Stimulated activated CD4-positive, alpha-beta T cell treated with anti-CD3 and anti-CD28 coated beads, Interleukin-1b, Interleukin-23, amount 100 ng/mL, for 1 hour (primary cell): ENCODE measurements at regions not wholly inside any gene's neighbourhood (a gene's known extent, or its start where the extent isn't known, plus 50 kb on each side); places are given as distances from the start of the nearest gene placed in this dataset.
"Not testable (repeated sequence)": the region's sequence is repeated elsewhere in the genome, so short reads cannot be mapped to it uniquely, and the experiment has no call there.

ENCODE experiments used
- DNase-seq, 2 donors: peaks; one replicate each; pipeline ENCODE4 v3.0.0-alpha.2; 2020; ENCODE audit warnings: low read depth in 2 of 2

DNA sequence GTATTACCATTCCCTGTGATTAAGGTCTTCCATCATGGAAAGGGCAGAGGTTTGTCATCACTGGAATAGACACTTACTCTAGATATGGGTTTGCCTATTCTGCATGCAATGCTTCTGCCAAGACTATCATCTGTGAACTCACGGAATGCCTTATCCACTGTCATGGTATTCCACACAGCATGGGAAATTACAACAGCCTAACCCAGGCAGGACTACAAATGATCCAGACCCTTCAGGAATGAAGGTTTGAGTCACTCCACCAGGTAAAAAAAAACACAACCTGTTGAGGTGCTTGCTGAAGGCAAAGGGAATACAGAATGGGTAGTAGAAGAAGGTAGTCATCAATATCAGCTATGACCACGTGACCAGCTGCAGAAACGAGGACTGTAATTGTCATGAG lies 89.0 kb upstream of the RANBP6 start:
- not testable (repeated sequence) for DNase-seq

DNA sequence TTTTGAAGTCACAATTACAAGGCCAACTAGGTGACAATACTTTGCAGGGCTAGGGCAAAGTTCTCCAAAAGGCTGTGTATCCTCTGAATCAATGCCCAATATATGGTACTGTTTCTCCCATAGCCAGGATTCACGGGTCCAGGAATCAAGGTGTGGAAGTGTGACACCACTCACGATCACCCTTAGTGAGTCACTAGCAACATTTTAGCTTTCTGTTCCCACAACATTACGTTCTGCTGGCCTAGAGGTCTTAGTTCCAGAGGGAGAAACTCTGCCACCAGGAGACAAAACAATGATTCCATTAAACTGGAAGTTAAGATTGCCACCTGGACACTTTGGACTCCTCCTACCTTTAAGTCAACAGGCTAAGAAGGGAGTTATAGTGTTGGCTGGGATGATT lies 88.5 kb upstream of the RANBP6 start:
- not testable (repeated sequence) for DNase-seq

DNA sequence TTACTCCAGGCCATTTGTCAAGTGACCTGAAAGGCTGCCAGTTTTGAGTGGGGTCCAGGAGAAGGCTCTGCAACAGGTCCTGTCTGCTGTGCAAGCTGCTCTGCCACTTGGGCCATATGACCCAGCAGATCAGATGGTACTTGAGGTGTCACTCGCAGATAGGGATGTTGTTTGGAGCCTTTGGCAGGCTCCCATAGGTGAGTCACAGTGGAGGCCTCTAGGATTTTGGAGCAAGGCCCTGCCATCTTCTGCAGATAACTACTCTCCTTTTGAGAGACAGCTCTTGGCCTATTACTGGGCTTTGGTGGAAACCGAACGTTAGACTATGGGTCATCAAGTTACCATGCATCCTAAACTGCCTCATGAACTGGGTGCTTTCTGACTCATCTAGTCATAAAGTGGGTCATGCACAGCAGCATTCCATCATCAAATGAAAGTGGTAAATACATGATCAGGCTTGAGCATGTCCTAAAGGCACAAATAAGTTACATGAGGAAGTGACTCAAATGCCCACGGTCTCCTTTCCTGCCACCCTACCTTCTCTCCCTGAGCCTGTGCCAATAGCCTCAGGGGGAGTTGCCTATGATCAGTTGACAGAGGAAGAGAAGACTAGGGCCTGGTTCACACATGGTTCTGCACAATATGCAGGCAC lies 87.0 kb upstream of the RANBP6 start:
- not testable (repeated sequence) for DNase-seq

DNA sequence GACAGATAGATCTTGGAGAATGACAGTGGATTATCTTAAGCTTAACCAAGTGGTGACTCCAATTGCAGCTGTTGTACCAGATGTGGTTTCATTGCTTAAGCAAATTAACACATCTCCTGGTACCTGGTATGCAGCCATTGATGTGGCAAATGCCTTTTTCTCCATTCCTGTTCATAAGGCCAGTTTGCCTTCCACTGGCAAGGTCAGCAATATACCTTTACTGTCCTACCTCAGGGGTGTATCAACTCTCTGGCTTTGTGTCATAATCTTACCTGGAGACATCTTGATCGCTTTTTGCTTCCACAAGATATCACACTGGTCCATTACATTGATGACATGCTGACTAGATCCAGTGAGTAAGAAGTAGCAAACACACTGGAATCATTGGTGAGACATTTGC lies 86.3 kb upstream of the RANBP6 start:
- DNase-seq, result not testable (repeated sequence)

DNA sequence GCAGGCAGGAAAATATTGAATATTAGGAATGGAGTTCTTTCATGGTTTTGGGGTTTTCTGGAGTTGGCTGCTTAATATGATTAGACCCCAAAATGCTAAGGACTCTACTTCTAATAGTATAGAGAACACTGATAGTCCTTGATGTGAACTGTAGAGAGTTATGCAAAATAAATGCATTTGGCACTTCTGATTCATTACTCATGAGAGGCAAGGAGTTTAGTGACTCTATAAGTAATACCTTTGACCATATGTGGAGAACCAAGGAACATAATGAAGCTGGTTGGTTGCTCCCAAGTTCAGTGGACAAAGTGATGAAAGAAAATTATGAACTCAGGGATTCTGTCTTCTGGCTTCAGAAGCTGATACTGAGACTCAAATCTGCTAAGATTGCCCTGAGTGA lies 83.9 kb upstream of the RANBP6 start:
- not testable (repeated sequence) for DNase-seq

DNA sequence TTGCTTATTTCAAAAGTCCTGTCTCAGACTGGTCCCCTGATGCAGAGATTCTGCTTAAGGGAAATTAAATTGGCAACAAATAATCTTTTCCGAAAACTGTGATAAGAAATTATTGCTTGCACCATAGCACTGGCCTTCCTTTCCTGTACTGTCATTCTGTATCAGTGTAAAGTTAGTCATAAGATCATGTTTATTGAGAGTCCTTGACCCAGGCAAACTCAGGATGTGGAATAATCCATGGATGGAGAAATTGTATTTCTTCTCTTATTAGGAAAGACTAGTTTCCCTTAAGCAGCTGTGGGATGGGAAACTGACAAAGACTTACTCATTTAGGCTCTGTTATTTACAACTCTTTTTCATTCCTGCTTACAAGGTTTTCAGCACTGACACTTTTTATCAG lies 83.0 kb upstream of the RANBP6 start:
- DNase-seq, result no peak

DNA sequence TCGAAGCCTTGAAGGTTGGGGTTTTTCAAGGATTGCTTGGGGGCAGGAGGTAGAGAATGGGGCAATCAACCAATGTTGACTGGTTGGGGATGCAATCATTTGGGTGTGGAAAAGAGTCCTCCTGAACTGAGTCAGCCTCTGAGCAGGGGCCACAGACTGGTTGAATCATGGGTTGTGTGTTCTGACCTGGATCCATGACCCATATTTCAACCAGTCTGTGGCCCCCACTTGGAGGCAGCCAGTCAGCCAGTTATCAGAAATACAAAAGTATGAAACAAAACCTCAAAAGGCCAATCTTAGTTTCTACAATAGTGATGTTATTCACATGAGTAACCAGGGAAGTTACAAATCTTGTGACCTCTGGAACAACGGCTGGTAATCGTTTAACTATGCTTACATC lies 81.4 kb upstream of the RANBP6 start:
- no peak for DNase-seq

DNA sequence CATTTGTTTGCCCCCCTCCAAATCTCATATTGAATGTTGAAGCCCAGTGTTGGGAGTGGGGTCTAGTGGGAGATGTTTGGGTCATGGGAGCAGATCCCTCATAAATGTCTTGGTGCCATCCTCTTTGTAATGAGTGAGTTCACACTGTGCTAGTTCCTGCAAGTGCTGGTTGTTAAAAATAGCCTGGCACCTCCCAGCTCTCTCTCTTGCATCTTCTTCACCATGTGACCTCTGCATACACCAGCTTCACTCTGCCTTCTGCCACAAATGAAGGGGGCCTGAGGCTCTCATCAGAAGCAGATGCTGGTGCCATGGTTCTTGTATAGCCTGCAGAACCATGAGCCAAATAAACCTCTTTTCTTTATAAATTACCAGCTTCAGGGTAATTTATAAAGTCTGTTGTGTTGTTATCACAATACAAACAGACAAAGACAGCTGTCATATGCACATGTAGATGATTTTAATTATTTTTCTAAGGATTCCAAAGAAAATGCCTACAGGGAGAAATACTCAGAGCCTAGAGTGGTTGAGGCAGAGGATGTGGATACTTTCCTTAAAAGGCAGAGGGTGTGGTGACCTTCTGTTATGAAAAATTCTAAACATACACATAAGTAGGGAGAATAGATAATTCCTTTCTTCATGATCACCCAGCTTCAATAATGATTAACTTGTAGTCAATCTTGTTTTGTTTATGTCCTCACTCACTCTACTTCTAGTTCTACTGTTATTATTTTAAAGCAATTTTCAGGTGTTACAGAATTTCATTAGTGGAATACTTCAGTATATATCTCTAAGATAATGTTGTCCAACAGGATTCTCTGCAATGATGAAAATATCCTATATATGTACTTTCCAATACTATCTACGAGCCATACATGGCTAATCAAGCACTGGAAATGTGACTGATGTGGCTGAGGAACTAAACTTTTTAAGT lies 75.1 kb upstream of the RANBP6 start:
- no peak for DNase-seq

DNA sequence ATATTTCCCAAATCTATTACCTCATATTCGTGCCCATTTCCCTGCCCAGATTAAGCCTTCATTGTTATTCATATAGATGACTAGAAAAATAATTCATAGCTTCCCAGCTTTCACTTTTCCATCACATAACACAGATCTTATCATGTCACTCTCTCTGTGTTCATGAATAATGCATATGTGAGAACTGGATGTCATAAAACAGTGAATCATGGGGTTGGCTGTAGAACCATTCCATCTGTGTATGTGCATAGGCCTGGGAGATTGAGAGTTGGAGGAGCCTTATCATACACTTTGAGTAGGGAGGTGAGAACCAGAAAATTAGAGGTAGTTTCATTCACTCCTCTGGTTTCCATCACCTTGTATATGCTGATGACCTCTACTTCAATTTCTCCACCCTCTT lies 73.9 kb upstream of the RANBP6 start:
- DNase-seq, result no peak

DNA sequence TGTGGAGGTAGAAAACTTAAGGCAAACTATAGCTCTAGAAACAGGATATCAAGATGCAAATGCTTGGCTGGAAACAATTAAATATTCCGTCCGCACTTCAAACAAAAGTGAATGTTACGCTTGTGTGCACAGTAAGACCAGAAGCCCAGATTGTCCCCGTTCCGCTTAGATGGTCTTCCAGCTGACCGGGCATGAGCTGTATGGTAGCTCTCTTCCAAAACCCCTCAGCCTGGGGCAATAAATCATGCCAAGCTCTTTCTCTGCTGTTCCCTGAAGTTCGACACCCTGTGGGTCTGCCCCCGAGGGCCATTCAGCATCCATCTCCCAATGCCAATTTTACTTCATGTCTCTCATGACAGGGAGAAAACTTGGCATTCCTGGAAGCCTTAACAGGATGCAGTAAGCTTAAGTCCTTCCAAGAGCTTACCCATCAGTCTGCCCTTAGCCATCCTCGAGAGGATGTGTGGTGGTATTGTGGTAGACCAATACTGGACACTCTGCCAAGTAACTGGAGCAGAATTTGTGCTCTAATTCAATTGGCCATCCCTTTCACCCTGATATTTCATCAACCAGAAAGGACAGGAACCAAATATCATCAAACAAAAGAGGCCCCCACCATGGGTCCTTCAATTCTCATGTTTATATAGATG lies 70.7 kb upstream of the RANBP6 start:
- DNase-seq, result no peak

DNA sequence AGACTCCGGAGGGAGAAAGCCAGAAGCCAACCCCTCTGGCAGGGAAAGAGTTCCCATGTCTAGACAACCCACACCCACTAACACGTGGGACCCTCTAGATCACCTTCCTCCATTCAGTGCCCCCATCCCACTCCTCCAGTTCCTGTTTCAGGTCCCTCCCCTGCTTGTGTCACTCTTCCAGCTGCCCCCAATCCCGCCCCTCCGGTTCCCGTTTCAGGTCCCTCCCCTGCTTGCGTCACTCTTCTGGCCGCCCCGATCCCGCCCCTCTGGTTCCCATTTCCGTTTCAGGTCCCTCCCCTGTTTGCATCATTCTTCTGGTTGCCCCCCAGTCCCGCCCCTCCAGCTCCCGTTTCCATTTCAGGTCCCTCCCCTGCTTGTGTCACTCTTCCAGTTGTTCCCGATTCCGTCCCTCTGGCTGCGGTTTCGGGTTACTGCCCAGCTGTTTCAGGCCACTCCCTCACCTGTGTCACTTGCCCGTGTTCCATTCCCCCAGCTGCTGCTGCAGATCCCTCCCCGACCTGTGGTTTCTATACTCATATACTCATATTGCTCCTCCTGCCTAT lies 64.8 kb upstream of the RANBP6 start:
- peak in 1 of 2 donors; percentile 40 for DNase-seq

DNA sequence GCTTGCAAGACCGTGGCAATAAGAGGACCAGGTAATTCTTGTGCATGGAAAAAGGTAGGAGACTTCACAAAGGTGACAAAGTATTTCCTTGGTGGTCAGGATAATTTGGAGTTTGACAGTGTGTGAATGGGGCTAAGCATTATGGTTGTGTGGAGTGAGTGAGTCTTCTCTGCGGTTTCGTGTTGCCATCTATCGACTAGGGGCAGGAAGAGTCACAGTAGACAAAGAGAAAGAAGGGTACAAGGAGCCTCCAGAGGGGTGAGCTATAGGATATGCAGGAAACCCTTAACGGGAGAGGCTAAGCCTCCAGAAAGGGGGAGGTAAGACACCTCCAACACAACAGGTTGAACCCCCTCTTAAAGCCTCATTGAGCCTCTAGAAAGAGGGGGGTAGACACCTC lies 64.0 kb upstream of the RANBP6 start:
- DNase-seq, result no peak

DNA sequence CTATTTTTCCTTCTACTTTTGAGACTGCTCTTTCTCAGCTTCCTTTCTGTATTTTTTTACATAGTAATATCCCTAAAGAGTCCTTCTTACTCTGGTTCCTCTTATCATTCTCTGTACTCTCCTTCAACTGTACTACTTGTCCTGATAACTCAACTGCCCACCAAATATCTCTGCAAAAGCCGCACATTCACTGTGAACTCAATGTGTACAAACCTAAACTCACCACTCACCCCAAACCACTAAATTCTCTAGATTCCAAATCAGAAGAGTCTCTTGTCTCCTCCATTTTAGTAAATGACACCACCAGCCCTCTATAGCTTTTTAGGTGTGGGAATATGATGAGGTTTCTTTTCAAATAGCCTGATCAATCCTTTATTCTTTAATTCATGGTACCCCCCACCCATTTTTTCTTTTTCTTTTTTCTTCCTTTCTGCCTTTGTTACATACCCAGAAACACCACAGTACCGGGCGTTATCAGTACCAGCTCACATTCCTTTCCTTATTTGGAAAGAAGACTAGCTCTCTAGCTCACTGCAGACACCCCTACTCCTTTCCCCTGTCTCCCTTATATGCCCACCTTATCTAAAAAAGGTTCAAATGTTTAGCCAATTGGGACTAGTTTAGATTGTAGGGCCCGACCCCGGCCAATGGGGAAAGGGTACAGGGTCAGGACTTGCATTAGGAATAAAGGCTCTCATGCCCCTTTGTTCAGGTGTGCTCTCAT lies 63.1 kb upstream of the RANBP6 start:
- DNase-seq, result no peak

DNA sequence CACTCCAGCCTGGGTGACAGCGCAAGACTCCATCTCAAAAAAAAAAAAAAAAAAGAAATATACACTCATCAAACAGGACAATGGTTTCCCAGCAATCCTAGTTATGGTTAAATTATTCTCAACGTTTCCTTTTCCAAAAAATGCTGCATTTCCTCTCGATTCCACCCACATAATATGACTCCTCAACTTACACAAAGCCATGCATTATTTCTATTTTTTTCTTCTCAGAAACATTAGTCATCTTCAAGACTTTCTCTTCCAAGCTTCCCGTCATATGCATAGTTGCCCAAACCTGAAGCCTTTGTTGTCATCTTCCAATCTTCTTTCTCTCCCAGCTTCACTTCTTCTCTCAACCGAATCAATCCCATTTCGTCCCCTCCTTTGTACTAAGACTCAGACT lies 61.4 kb upstream of the RANBP6 start:
- DNase-seq, result no peak

DNA sequence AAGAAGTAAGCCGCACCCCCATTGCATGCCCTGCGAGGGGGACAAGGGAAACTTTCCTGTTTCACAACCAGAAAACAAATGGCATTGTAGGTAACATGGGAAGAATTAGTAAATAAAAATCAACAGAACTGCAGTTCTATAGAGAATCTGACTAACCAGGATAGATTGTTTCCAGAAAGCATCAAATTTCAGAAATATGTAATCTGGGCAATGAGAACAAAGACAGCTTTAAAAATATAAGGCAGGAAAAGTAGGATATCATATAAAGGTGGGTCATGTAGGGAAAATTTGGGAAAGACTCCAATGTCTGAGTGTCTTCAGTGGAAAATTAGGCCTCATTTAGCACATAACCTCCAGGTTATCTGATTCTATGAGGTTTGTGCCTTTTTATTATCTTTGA lies 58.3 kb upstream of the RANBP6 start:
- no peak for DNase-seq

DNA sequence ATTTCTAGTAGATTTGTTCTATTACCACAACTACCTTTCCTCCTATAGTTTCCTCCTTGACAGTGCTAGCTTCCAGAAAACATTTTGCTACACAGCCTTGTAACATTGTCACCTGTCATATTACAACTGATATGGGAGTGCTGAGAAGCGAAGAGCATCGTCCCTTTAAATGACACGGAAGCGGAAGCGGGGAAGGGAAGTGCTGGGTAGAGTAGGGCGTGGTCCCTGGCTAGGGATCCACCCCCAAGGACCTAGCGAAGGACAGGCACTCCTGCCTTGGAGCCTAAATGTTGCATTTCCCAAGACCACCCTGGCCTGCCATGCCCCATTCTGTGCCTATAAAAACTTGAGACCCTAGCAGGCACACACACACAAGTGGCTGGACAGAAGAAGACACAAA lies 57.4 kb upstream of the RANBP6 start:
- no peak for DNase-seq

DNA sequence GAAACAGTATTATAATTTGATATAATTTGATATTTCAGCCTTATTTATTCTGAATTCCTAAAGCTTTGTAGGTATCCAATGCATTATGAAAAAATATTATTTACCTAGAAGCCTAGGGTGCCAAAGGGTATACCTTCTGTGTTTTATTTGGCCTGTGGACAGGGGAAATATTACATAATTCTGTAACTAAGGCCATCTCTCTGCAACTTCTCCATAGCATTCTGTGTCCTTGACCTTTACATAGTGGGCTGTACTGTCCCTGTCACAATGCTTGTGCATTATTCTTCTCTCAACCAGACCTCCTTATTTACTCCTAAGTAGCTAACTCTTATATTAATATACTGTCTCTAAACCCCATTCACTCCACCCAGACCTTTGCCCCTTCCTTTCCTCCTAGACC lies 57.0 kb upstream of the RANBP6 start:
- no peak for DNase-seq

DNA sequence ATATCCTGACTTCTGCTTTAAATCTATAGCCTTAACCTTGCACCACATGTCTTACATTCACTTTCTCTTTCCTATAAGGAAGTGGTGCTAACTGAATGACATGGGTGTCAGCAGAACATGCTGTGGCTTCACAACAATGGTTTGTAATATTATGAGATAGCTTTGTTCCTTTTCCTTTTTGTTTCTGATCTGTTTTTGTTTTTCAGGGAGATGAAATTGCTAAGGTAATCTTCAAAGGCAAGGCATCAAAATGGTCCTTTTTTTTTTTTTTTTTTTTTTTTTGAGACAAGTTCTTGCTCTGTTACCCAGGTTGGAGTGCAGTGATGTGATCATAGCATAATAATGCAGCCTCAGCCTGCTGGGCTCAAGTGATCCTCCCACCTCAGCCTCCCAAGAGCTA lies 53.6 kb upstream of the RANBP6 start:
- no peak for DNase-seq

DNA sequence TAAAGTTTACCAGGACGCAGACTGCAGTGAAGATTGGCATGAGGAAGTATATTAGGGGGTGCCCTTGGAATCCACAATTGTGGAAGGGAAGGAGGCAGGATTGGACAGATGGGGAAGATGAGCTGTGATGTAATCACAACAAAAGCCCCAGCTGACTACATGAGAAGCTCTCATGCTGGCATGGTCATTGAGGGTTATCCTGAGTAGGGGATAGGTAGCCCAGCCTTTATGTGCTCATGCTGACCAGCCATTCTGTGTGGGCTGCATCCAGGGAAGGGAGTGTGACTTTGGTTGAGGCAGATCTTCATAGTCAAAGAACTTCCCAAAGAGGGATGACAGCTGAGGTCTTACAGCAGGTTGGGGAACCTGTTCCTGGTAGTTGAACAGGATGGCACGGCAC lies 52.0 kb upstream of the RANBP6 start:
- DNase-seq, result no peak
